ENCODE measurements at regions not wholly inside any gene's neighbourhood (a gene's known extent, or its start where the extent isn't known, plus 50 kb on each side); places are given as distances from the start of the nearest gene placed in this dataset.

DNA sequence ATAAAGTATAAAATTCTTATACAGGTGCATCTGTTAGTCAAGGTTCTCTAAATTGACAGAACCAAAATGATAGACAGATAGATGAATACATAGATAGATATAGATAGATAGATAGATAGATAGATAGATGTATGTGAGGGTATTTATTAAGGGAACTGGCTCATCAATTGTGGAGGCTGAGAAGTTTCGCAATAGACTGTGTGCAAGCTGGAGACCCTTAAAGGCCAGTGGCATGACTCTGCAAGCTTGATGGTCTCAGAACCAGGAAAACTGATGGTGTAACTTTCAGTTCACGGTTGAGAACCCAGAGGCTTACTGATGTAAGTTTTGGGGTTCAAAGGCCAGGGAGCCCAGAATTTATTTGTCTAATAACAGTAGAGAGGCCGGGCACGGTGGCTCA lies 1123.7 kb upstream of the CADM2 start:
- TF ChIP-seq, protein P1, sequence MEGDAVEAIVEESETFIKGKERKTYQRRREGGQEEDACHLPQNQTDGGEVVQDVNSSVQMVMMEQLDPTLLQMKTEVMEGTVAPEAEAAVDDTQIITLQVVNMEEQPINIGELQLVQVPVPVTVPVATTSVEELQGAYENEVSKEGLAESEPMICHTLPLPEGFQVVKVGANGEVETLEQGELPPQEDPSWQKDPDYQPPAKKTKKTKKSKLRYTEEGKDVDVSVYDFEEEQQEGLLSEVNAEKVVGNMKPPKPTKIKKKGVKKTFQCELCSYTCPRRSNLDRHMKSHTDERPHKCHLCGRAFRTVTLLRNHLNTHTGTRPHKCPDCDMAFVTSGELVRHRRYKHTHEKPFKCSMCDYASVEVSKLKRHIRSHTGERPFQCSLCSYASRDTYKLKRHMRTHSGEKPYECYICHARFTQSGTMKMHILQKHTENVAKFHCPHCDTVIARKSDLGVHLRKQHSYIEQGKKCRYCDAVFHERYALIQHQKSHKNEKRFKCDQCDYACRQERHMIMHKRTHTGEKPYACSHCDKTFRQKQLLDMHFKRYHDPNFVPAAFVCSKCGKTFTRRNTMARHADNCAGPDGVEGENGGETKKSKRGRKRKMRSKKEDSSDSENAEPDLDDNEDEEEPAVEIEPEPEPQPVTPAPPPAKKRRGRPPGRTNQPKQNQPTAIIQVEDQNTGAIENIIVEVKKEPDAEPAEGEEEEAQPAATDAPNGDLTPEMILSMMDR (conservative IDR thresholded peaks at IDR 0.05; ENCODE audit: low read length) = no peak
- TF ChIP-seq EZH2phosphoT487 (IDR thresholded peaks at IDR 0.05; ENCODE audit: borderline replicate concordance) = no peak
